MM.1S (cell line): ENCODE measurements at regions not wholly inside any gene's neighbourhood (a gene's known extent, or its start where the extent isn't known, plus 50 kb on each side); places are given as distances from the start of the nearest gene placed in this dataset.

Experiments
- DNase-seq: peaks from one replicate; pipeline ENCODE4 v3.0.0-alpha.2; 2015
- H2AFZ ChIP-seq: fragments of 300-600 bp; sonication (generic); 2 replicates; pipeline ENCODE4 v1.6.0; 2016; ENCODE audit warnings: antibody characterized with exemption, low read length
- H3F3A ChIP-seq: fragments of 300-600 bp; sonication (generic); 2 replicates; pipeline ENCODE4 v1.6.1; 2016; ENCODE audit warnings: mild to moderate bottlenecking, antibody characterized with exemption, low read length, moderate library complexity, mixed read lengths; ENCODE audit not compliant: insufficient read depth
- H3K27ac ChIP-seq: fragments of 300-600 bp; sonication (generic); 2 replicates; pipeline ENCODE4 v1.5.1; 2016; ENCODE audit warnings: mild to moderate bottlenecking, low read length
- H3K27me3 ChIP-seq: fragments of 300-600 bp; sonication (generic); replicated peaks from 2 replicates; pipeline ENCODE4 v1.6.0; 2016; ENCODE audit warnings: low read length; ENCODE audit not compliant: insufficient read depth
- H3K36me3 ChIP-seq: fragments of 300-600 bp; sonication (generic); replicated peaks from 2 replicates; pipeline ENCODE4 v1.6.1; 2016; ENCODE audit warnings: mild to moderate bottlenecking, low read length, mixed read lengths; ENCODE audit not compliant: insufficient read depth
- H3K4me1 ChIP-seq: fragments of 300-600 bp; sonication (generic); 2 replicates; pipeline ENCODE4 v1.6.1; 2016; ENCODE audit warnings: low read length, mixed read lengths
- H3K4me2 ChIP-seq: fragments of 300-600 bp; sonication (generic); 2 replicates; pipeline ENCODE4 v1.6.0; 2016; ENCODE audit warnings: low read depth, low read length
- H3K4me3 ChIP-seq: fragments of 300-600 bp; sonication (generic); 2 replicates; pipeline ENCODE4 v1.5.1; 2016; ENCODE audit warnings: low read length, mixed read lengths
- H3K79me2 ChIP-seq: fragments of 300-600 bp; sonication (generic); 2 replicates; pipeline ENCODE4 v1.6.1; 2016; ENCODE audit warnings: mixed run types, low read length, mixed read lengths
- H3K9ac ChIP-seq: fragments of 300-600 bp; sonication (generic); 2 replicates; pipeline ENCODE4 v1.6.1; 2016; ENCODE audit warnings: low read length, mixed read lengths
- H3K9me2 ChIP-seq: fragments of 300-600 bp; sonication (generic); replicated peaks from 2 replicates; pipeline ENCODE4 v1.6.1; 2016; ENCODE audit warnings: mild to moderate bottlenecking, low read length, mixed read lengths; ENCODE audit not compliant: insufficient read depth
- H3K9me3 ChIP-seq: fragments of 300-600 bp; sonication (generic); replicated peaks from 2 replicates; pipeline ENCODE4 v1.6.1; 2016; ENCODE audit warnings: mild to moderate bottlenecking, low read length, mixed read lengths; ENCODE audit not compliant: insufficient read depth
- H4K20me1 ChIP-seq: fragments of 300-600 bp; sonication (generic); 2 replicates; pipeline ENCODE4 v1.6.1; 2016; ENCODE audit warnings: mild to moderate bottlenecking, low read length, moderate library complexity, mixed read lengths; ENCODE audit not compliant: insufficient read depth
- EZH2 ChIP-seq: fragments of 300-600 bp; sonication (generic); optimal IDR thresholded peaks from 2 replicates; pipeline ENCODE3; 2017; ENCODE audit warnings: low read depth, mild to moderate bottlenecking, antibody characterized with exemption, low read length, mixed read lengths
- EZH2phosphoT487 ChIP-seq: fragments of 300-600 bp; sonication (generic); IDR thresholded peaks from 2 replicates; pipeline ENCODE4 v1.6.1; 2018; ENCODE audit warnings: antibody characterized with exemption, low read length
- TF ChIP-seq, protein P1 (sequence below): fragments of 300-600 bp; sonication (generic); IDR thresholded peaks from 2 replicates; pipeline ENCODE4 v1.5.1; 2016; ENCODE audit warnings: antibody characterized with exemption, low read length, mixed read lengths

DNA sequence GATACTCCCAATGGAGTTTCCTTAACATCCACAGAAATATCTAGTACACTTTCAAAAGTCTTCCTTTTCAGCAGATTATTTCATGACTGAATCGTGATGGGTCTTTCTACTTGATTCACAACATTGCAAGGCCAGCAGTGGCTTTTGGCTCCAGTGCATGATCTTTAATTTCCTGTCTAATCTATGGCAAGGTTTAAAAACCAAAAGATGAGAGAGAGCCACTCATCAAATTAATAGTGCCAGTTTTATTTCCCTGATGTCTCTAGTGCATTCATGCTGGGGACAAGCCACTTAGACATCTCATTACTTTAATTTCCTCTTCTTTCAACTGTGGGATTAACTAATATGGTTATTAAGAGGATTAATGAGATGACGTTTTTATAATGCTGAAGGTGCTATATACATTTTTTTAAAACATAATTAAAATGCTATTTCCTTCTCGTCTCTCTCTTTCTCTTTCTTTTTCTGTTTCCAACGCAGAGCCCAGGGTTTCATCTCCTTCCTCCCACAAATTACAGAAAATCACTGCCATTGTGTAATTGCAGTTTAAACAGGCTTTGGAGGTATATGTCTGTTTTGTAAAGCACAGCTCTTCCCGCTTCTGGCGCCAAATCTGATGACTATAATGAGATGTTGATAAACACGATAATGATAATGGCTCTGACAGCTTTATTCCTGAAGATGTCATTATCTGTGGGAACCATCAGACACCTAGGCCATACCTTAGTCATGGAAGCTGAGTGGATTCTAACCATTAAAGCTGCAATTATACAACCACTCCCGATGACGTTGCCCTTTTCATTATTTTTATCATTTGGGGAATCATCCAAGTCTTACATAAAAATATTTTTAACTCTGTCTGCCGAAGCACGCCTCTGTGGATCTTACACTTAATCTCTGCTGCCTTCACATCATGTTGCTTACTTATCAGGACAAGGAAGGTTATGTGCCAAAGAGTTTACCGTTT, 103.1 kb upstream of the PPM1H start:
- H3K4me3 ChIP-seq: no peak overlapping the region
- H3K27me3 ChIP-seq: no peaks in the 10 kb centered on the region
- no peaks in the 10 kb centered on the region for H3K4me1 ChIP-seq
- H3K9me3 ChIP-seq: no peaks in the 10 kb centered on the region
- no peak overlapping the region for H3K27ac ChIP-seq
- no peak for TF ChIP-seq EZH2phosphoT487
- TF ChIP-seq EZH2: no peak
- TF ChIP-seq, protein P1, sequence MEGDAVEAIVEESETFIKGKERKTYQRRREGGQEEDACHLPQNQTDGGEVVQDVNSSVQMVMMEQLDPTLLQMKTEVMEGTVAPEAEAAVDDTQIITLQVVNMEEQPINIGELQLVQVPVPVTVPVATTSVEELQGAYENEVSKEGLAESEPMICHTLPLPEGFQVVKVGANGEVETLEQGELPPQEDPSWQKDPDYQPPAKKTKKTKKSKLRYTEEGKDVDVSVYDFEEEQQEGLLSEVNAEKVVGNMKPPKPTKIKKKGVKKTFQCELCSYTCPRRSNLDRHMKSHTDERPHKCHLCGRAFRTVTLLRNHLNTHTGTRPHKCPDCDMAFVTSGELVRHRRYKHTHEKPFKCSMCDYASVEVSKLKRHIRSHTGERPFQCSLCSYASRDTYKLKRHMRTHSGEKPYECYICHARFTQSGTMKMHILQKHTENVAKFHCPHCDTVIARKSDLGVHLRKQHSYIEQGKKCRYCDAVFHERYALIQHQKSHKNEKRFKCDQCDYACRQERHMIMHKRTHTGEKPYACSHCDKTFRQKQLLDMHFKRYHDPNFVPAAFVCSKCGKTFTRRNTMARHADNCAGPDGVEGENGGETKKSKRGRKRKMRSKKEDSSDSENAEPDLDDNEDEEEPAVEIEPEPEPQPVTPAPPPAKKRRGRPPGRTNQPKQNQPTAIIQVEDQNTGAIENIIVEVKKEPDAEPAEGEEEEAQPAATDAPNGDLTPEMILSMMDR: no peak
- H3K4me2 ChIP-seq: no peak overlapping the region
- no peaks in the 10 kb centered on the region for H3K9me2 ChIP-seq
- no peaks in the 10 kb centered on the region for H4K20me1 ChIP-seq
- H2AFZ ChIP-seq: no peak overlapping the region
- no peak for DNase-seq
- no peaks in the 10 kb centered on the region for H3K79me2 ChIP-seq
- no peaks in the 10 kb centered on the region for H3K36me3 ChIP-seq
- no peak overlapping the region for H3K9ac ChIP-seq
- H3F3A ChIP-seq: no peaks in the 10 kb centered on the region

DNA sequence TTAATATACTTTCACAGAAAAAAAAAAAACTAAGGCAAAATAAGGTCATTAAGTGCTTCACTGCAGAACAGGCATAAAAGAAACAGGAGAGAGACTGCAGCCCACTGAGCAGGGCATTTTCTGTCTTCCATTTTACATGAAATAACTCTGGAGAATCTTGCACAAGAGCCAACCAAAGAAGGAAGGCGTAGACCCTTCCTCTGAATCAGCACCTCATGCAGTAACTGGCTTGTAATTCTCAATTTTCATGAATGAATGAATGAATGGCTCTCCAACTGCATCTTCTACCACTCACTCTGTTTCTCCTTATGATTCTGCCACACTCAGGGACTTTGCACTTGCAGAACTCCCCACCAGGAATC, 102.0 kb upstream of the PPM1H start:
- H3K9ac ChIP-seq: no peak overlapping the region
- no peaks in the 10 kb centered on the region for H4K20me1 ChIP-seq
- TF ChIP-seq, protein P1: no peak
- TF ChIP-seq EZH2phosphoT487: no peak
- no peak for TF ChIP-seq EZH2
- H3K4me1 ChIP-seq: no peaks in the 10 kb centered on the region
- H3K79me2 ChIP-seq: no peaks in the 10 kb centered on the region
- no peaks in the 10 kb centered on the region for H3K36me3 ChIP-seq
- no peak overlapping the region for H3K27ac ChIP-seq
- H3K4me2 ChIP-seq: no peak overlapping the region
- no peak for DNase-seq
- H3K9me2 ChIP-seq: no peaks in the 10 kb centered on the region
- H3K27me3 ChIP-seq: no peaks in the 10 kb centered on the region
- H3F3A ChIP-seq: no peaks in the 10 kb centered on the region
- H2AFZ ChIP-seq: no peak overlapping the region
- H3K9me3 ChIP-seq: no peaks in the 10 kb centered on the region
- no peak overlapping the region for H3K4me3 ChIP-seq

DNA sequence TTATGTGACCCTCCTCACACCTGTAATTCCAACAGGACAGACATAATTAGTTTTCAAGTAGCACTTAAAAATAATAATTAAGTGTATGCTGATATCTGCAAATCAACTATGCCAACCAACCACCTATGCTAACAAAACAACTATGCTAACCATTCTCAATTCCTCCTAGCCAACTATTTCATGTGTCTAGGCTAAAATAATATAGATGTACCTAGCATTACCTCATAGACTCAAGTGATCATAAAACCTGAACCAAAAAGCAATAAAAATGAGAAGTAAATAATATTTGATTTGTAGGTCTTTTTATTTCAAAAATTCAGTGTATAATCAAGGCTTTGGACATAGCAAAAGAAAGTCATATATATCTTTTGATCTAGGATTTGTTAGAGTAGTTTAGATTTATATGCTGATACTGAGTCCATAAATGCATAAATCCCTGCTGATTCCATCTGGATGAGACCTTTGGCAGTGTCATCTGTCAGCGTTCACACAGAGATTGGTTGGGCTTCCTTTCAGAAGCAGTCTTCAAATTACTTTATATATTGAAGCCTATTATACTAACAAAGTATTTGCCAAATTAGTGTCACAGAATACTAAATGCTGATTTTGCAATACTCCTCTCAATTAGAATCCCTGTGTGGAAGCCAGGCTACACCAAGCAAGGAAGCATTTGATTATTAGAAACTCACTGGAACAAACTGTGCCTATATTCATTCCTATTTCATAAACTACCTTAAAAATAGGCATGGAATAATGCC, 101.4 kb upstream of the PPM1H start:
- H3K9me3 ChIP-seq: no peaks in the 10 kb centered on the region
- DNase-seq: no peak
- H3K4me1 ChIP-seq: no peaks in the 10 kb centered on the region
- H3K79me2 ChIP-seq: no peaks in the 10 kb centered on the region
- H3F3A ChIP-seq: no peaks in the 10 kb centered on the region
- no peak overlapping the region for H3K9ac ChIP-seq
- no peaks in the 10 kb centered on the region for H4K20me1 ChIP-seq
- H3K4me3 ChIP-seq: no peak overlapping the region
- H3K9me2 ChIP-seq: no peaks in the 10 kb centered on the region
- H3K36me3 ChIP-seq: no peaks in the 10 kb centered on the region
- no peak overlapping the region for H3K4me2 ChIP-seq
- H3K27me3 ChIP-seq: no peaks in the 10 kb centered on the region
- H2AFZ ChIP-seq: no peak overlapping the region
- no peak overlapping the region for H3K27ac ChIP-seq
- TF ChIP-seq EZH2phosphoT487: no peak
- TF ChIP-seq EZH2: no peak
- TF ChIP-seq, protein P1: no peak
